ENCODE measurements at regions not wholly inside any gene's neighbourhood (a gene's known extent, or its start where the extent isn't known, plus 50 kb on each side); places are given as distances from the start of the nearest gene placed in this dataset.

GRCh38 chr13:32905864-32906180, 110.4 kb upstream of the KL start:
- Histone ChIP-seq H3K27me3 (ENCODE audit: insufficient read depth, low read depth, severe bottlenecking) (no peaks in the 10 kb centered on the region), H3K9me3 (ENCODE audit: severe bottlenecking) (no peaks in the 10 kb centered on the region), H3K4me3 (ENCODE audit: low read depth, low read length) (no peak overlapping the region), H3K27ac (no peak overlapping the region), H3K36me3 (no peaks in the 10 kb centered on the region)
- TF ChIP-seq CTCF (IDR thresholded peaks at IDR 0.05; ENCODE audit: low read depth, low read length): no peak
- no peak for DNase-seq

- no peaks in the 10 kb centered on the region for H3K9me3 ChIP-seq (ENCODE audit: severe bottlenecking)
- H3K36me3 ChIP-seq: no peaks in the 10 kb centered on the region
- TF ChIP-seq CTCF (IDR thresholded peaks at IDR 0.05; ENCODE audit: low read depth, low read length): no peak
- H3K27me3 ChIP-seq (ENCODE audit: insufficient read depth, low read depth, severe bottlenecking): no peaks in the 10 kb centered on the region
- no peak for DNase-seq
- H3K4me3 ChIP-seq (ENCODE audit: low read depth, low read length): no peak overlapping the region
- H3K27ac ChIP-seq: no peak overlapping the region
Measured at GRCh38 chr13:32907211-32907610, 109.0 kb upstream of the KL start.

- Histone ChIP-seq H3K27ac (no peak overlapping the region), H3K36me3 (no peaks in the 10 kb centered on the region), H3K4me3 (ENCODE audit: low read depth, low read length) (no peak overlapping the region), H3K9me3 (ENCODE audit: severe bottlenecking) (no peaks in the 10 kb centered on the region), H3K27me3 (ENCODE audit: insufficient read depth, low read depth, severe bottlenecking) (no peaks in the 10 kb centered on the region)
- TF ChIP-seq CTCF (IDR thresholded peaks at IDR 0.05; ENCODE audit: low read depth, low read length): no peak
- DNase-seq: no peak
Measured at GRCh38 chr13:32910530-32910929, 105.7 kb upstream of the KL start.

- DNase-seq: peak; percentile 48
- no peaks in the 10 kb centered on the region for H3K9me3 ChIP-seq (ENCODE audit: severe bottlenecking)
- TF ChIP-seq CTCF (IDR thresholded peaks at IDR 0.05; ENCODE audit: low read depth, low read length): peak; percentile 72
- no peaks in the 10 kb centered on the region for H3K36me3 ChIP-seq
- no peak overlapping the region for H3K27ac ChIP-seq
- H3K27me3 ChIP-seq (ENCODE audit: insufficient read depth, low read depth, severe bottlenecking): no peaks in the 10 kb centered on the region
- no peak overlapping the region for H3K4me3 ChIP-seq (ENCODE audit: low read depth, low read length)
Measured at GRCh38 chr13:32911506-32911905, 104.7 kb upstream of the KL start.

GRCh38 chr13:32914686-32915085, 101.5 kb upstream of the KL start:
- no peaks in the 10 kb centered on the region for H3K27me3 ChIP-seq (ENCODE audit: insufficient read depth, low read depth, severe bottlenecking)

More at GRCh38 chr13:32914686-32915085, 101.5 kb upstream of the KL start:
- no peak overlapping the region for H3K27ac ChIP-seq
- TF ChIP-seq CTCF (IDR thresholded peaks at IDR 0.05; ENCODE audit: low read depth, low read length): no peak
- no peaks in the 10 kb centered on the region for H3K9me3 ChIP-seq (ENCODE audit: severe bottlenecking)
- DNase-seq: no peak
- no peaks in the 10 kb centered on the region for H3K36me3 ChIP-seq
- H3K4me3 ChIP-seq (ENCODE audit: low read depth, low read length): no peak overlapping the region

Data from WERI-Rb-1 (cell line).